ENCODE measurements at regions not wholly inside any gene's neighbourhood (a gene's known extent, or its start where the extent isn't known, plus 50 kb on each side); places are given as distances from the start of the nearest gene placed in this dataset.

DNA sequence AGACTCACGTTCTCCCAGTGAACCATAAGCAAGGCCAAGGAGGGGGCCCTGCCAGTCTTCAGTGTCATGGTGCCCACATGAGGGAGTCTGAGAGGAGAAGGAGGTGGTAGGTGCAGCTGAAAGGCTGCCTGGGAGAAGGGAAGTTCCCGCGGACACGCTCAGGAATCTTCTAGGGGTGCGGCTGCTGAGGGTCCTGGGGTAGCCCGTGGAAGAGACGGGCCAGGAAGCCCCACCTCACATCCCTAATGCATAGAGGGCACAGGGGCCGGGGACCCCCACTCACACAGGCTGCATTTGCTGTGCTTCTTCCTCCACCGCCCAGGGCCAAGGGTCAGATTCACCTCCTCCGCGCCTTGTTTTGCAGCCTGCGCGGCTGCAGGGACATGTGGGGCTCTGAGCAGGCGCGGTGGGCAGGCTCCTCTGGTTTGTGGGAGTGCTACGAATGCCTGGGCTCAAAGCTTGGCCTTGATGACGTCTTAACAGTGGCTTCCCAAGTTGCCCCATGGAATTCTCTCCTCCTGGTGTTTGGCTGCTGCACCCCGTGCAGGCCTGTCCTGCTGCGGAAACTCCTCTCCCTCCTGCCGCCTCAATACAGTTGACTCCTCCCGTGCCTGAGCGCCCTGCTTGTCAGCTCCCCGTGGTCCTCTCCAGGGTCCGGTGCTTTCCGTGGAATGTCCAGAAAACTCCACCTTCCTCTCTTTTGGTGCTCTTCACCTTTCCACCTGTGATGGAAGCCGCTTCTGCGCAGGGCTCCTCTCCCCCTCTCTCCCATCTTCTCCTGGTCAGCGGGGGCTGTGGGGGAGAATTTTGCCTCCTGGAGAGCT, 95.7 kb downstream of the VAPA start:
- H2BK20ac ChIP-seq (ENCODE audit: low read depth, low read length, poor library complexity, severe bottlenecking): no peak overlapping the region
- H3K9ac ChIP-seq (ENCODE audit: extremely low read depth, insufficient read length, low read length): no peak overlapping the region
- H3K27ac ChIP-seq (ENCODE audit: insufficient read length, low read depth, low read length): no peak overlapping the region
- no peaks in the 10 kb centered on the region for H3K4me1 ChIP-seq (ENCODE audit: insufficient read depth, low read length)
- Mint-ChIP-seq H3K4me1 (no peaks in the 10 kb centered on the region), H3K9me3 (no peaks in the 10 kb centered on the region), H3K36me3 (ENCODE audit: insufficient read depth in 1 of 3, low read depth in 3 of 3) (no peaks in the 10 kb centered on the region), H3K27ac (no peak overlapping the region; a peak in 2 of 7 replicates), H3K27me3 (ENCODE audit: low read depth) (peaks cover 5% of the 10 kb centered on the region), H3K4me3 (no peak overlapping the region)
- no peak overlapping the region for H4K8ac ChIP-seq (replicated peaks; ENCODE audit: insufficient read length, low read depth, low read length)
- no peak overlapping the region for H3K56ac ChIP-seq (ENCODE audit: insufficient read length, low read depth, low read length)
- no peak overlapping the region for H2BK120ac ChIP-seq (ENCODE audit: low read depth, low read length, poor library complexity, severe bottlenecking)
- no peak overlapping the region for H4K5ac ChIP-seq (ENCODE audit: insufficient read length, low read depth, low read length)
- no peak for DNase-seq
- WGBS (ENCODE audit: extremely low coverage, insufficient read length, low lambda C conversion rate): no CpG with 5 or more reads among the region's 28 CpGs
- H3K4me2 ChIP-seq (ENCODE audit: insufficient read depth, insufficient read length, low read length): no peak overlapping the region
- H3K23me2 ChIP-seq (ENCODE audit: insufficient read length, low read depth, low read length, poor library complexity, severe bottlenecking): no peaks in the 10 kb centered on the region
- H2BK5ac ChIP-seq (ENCODE audit: insufficient read length, low read length): no peak overlapping the region
- H4K91ac ChIP-seq (ENCODE audit: insufficient read length, low read depth, low read length): no peak overlapping the region
- H2AFZ ChIP-seq (ENCODE audit: low read length): no peak overlapping the region
- no peak overlapping the region; the same call in 1 of the 2 replicates for H3K14ac ChIP-seq (ENCODE audit: insufficient read depth, low read length)
- no peak overlapping the region for H3K18ac ChIP-seq (ENCODE audit: insufficient read length, low read depth, low read length)
- no peaks in the 10 kb centered on the region for H3K79me1 ChIP-seq (ENCODE audit: insufficient read depth, low read depth, low read length, poor library complexity, severe bottlenecking)
- H3T11ph ChIP-seq (ENCODE audit: low read length): no peak overlapping the region
- H3K23ac ChIP-seq (ENCODE audit: insufficient read length, low read depth, low read length): no peak overlapping the region
- TF ChIP-seq CTCF (conservative IDR thresholded peaks at IDR 0.05): no peak
- H2BK15ac ChIP-seq (ENCODE audit: low read depth, low read length): no peak overlapping the region
- no peaks in the 10 kb centered on the region for H4K20me1 ChIP-seq (ENCODE audit: control insufficient read depth, insufficient read depth, insufficient read length)
- H3K27me3 ChIP-seq (ENCODE audit: insufficient read depth, low read length): no peaks in the 10 kb centered on the region
- no peak overlapping the region for H2BK12ac ChIP-seq (ENCODE audit: insufficient read length, low read depth, low read length)
- H3K9me3 ChIP-seq (ENCODE audit: control insufficient read depth, low read depth, low read length): no peaks in the 10 kb centered on the region
- H2AK5ac ChIP-seq (ENCODE audit: insufficient read length, low read length): no peak overlapping the region
- no peaks in the 10 kb centered on the region for H3K79me2 ChIP-seq (ENCODE audit: insufficient read depth, low read length)
- H3K4ac ChIP-seq (ENCODE audit: low read depth, low read length): no peak overlapping the region

Data from H9 (cell line).